ENCODE measurements at regions not wholly inside any gene's neighbourhood (a gene's known extent, or its start where the extent isn't known, plus 50 kb on each side); places are given as distances from the start of the nearest gene placed in this dataset.

DNA sequence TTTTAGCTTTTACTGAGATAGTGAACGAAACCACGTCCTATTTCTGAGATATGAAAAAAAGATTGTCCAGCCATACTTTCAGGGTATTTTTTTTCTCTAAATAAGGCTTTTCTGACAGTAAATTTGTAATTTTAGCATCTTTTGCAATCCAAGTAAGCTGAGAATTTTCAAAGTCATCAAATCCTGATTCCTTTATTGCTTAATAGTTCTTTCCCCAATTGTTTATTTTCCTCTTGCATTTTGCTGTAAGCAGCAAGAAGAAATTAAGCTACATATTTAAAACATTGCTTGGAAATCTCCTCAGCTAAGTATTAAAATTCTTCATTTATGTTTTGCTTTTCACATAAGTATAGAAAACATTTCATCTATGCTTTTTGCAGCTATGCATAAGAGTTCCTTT, 493.3 kb upstream of the CCDC179 start:
- WGBS, 2 donors = 43 to 50% methylated on average over 2 of the region's 2 CpGs
- H3K27me3 ChIP-seq = no peaks in the 10 kb centered on the region
- TF ChIP-seq POLR2A (IDR thresholded peaks at IDR 0.05) = no peak
- TF ChIP-seq, protein P1, sequence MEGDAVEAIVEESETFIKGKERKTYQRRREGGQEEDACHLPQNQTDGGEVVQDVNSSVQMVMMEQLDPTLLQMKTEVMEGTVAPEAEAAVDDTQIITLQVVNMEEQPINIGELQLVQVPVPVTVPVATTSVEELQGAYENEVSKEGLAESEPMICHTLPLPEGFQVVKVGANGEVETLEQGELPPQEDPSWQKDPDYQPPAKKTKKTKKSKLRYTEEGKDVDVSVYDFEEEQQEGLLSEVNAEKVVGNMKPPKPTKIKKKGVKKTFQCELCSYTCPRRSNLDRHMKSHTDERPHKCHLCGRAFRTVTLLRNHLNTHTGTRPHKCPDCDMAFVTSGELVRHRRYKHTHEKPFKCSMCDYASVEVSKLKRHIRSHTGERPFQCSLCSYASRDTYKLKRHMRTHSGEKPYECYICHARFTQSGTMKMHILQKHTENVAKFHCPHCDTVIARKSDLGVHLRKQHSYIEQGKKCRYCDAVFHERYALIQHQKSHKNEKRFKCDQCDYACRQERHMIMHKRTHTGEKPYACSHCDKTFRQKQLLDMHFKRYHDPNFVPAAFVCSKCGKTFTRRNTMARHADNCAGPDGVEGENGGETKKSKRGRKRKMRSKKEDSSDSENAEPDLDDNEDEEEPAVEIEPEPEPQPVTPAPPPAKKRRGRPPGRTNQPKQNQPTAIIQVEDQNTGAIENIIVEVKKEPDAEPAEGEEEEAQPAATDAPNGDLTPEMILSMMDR (IDR thresholded peaks at IDR 0.05) = no peak
- H3K4me1 ChIP-seq = no peaks in the 10 kb centered on the region
- intact Hi-C loops (cut with DNase I) = no loop called here
- H3K27ac ChIP-seq = no peak overlapping the region
- no peak for DNase-seq
- H3K4me3 ChIP-seq = no peak overlapping the region
- H3K36me3 ChIP-seq = no peaks in the 10 kb centered on the region
- H3K9me3 ChIP-seq = no peaks in the 10 kb centered on the region

DNA sequence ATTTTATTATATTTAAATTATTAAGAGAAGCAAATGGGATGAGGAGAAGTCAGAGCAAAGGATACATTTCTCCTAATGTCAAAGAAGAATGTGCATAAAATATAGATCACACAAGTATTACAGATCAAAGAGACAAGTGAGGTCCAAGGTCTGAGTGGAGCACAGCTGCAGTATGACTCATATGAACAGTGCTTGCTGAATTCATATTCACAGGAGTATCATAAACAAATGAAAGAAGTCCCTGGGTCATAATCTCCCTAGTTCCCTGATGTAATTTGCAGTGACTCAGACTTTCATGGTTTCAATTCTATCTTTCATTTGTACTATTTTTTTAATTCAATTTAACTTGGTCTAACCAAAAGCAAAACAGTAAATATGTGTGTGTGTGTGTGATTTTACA, 499.0 kb upstream of the CCDC179 start:
- H3K4me3 ChIP-seq = no peak overlapping the region
- no peak for TF ChIP-seq POLR2A (IDR thresholded peaks at IDR 0.05)
- TF ChIP-seq, protein P1 (IDR thresholded peaks at IDR 0.05) = no peak
- intact Hi-C loops (cut with DNase I) = no loop called here
- H3K36me3 ChIP-seq = no peaks in the 10 kb centered on the region
- no peaks in the 10 kb centered on the region for H3K27me3 ChIP-seq
- H3K9me3 ChIP-seq = no peaks in the 10 kb centered on the region
- H3K4me1 ChIP-seq = no peaks in the 10 kb centered on the region
- H3K27ac ChIP-seq = no peak overlapping the region
- DNase-seq = no peak

DNA sequence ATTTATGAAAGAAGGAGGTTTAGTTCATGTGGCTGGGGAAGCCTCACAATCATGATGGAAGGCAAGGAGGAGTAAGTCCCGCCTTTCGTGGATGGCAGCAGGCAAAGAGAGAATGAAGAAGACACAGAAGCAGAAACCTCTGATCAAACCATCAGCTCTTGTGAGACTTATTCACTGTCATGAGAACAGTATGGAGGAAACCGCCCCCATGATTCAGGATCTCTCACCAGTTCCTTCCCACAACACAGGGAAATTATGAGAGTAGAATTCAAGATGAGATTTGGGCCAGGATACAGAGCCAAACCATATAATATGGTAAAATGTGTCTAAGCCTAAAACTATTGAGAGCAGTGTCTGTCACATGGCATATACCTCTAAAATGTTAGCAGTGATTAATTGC, 503.8 kb upstream of the CCDC179 start:
- Histone ChIP-seq H3K27ac (no peak overlapping the region), H3K4me3 (no peak overlapping the region), H3K4me1 (no peaks in the 10 kb centered on the region), H3K9me3 (no peaks in the 10 kb centered on the region), H3K36me3 (no peaks in the 10 kb centered on the region), H3K27me3 (no peaks in the 10 kb centered on the region)
- intact Hi-C loops (cut with DNase I) = no loop called here
- DNase-seq = no peak
- WGBS, 2 donors = 66 to 79% methylated on average over 3 of the region's 3 CpGs
- TF ChIP-seq POLR2A (IDR thresholded peaks at IDR 0.05) = no peak
- TF ChIP-seq, protein P1 (IDR thresholded peaks at IDR 0.05) = no peak

DNA sequence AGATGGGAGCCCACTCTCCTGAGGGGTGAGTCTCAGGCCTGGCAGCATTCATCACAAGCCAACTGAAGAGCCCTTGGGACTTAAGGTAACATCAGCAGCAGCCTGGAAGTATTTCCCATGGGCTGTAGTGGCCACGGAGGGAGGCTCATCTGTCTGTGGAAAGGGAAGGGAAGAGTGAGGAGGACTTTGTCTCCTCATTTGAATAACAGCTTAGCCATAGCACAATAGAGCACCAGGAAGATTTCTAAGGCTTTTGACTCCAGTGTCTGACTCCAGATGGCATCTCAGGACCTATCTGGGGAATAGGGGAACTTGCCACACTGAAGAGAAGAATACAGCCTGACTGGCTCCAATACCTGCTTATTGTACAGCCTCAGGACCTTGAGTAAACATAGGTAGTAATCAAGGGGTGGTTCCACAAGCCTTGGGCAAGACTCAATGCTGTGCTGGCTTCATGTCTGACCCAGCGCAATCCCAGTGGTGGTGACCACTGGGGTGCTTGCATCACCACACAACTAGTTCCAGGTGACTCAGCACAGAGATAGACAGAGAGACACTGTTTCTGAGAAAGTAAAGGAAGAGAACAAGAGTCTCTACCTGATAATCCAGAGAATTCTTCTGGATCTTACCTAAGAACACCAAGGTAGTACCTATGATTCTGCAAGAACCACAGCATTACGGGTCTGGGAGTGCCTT, 510.5 kb upstream of the CCDC179 start:
- no peak overlapping the region for H3K4me3 ChIP-seq
- peaks cover 0 to 4% (median 0%) of the 10 kb centered on the region in 3 donors for H3K9me3 ChIP-seq
- intact Hi-C loops (cut with DNase I) = no loop called here
- no peaks in the 10 kb centered on the region for H3K27me3 ChIP-seq
- TF ChIP-seq, protein P1 (IDR thresholded peaks at IDR 0.05) = no peak
- TF ChIP-seq POLR2A (IDR thresholded peaks at IDR 0.05) = no peak
- WGBS, 2 donors = 61 to 79% methylated on average over 2 to 3 of the region's 3 CpGs
- no peak overlapping the region for H3K27ac ChIP-seq
- no peaks in the 10 kb centered on the region for H3K4me1 ChIP-seq
- H3K36me3 ChIP-seq = no peaks in the 10 kb centered on the region
- no peak for DNase-seq

DNA sequence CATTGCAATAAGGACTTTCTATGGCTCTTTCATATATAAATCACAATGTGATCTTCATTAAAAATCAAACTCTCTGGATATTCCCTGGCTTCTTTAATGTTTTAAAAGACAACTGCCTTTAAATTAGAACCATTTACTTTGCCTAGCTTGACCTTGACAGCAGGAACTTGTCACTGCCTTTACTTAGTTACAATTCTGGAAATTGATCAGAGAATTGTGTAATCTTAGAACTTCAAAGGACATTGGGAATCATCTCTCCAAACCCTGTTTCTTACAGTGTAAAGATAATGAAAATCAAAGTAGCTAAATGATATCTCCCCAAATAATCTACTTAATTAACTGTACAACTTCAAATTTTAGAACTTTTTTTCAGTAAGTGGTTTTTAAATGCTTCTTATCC, 517.6 kb upstream of the CCDC179 start:
- H3K4me3 ChIP-seq = no peak overlapping the region
- no peaks in the 10 kb centered on the region for H3K4me1 ChIP-seq
- no peaks in the 10 kb centered on the region for H3K36me3 ChIP-seq
- H3K9me3 ChIP-seq = no peaks in the 10 kb centered on the region
- DNase-seq = no peak
- H3K27ac ChIP-seq = no peak overlapping the region
- H3K27me3 ChIP-seq = no peaks in the 10 kb centered on the region
- no peak for TF ChIP-seq POLR2A (IDR thresholded peaks at IDR 0.05)
- TF ChIP-seq, protein P1 (IDR thresholded peaks at IDR 0.05) = no peak
- intact Hi-C loops (cut with DNase I) = no loop called here

Measured in esophagus squamous epithelium (tissue), 5 donors.